HG03460 (cell line): ENCODE measurements at regions not wholly inside any gene's neighbourhood (a gene's known extent, or its start where the extent isn't known, plus 50 kb on each side); places are given as distances from the start of the nearest gene placed in this dataset.
A peak's percentile ranks its signal among the peaks of the same experiment; 100 is the strongest.

Source experiments
- ATAC-seq: cut with Tn5 transposase; IDR thresholded peaks from one replicate; pipeline ENCODE4 v1.9.1; 2021; ENCODE audit not compliant: unreplicated experiment

DNA sequence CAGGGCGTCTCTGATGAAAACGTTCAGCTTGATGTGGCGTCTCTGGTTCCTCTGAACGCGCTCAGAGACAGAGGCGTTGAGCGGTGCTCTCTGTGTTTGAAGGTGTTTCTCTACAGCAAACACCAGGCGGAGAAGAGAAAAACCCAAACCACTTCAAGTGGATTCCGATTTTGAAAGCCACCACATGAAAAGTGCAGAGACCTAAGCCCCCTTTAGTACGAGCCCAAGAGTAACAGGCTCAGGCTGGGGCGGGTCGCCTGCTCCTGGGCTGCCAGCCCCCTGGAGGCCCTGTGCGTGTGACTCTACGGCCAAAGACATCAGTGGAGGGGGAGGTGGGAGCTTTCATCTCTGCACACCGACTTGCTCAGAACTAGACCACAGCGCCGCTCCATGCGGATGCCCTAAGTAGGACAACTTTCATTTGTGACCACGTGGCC lies 328.4 kb downstream of the MAF start:
- ATAC-seq, result no peak

GRCh38 chr16:79271583-79271982 lies 329.0 kb downstream of the MAF start:
- ATAC-seq, result no peak

DNA sequence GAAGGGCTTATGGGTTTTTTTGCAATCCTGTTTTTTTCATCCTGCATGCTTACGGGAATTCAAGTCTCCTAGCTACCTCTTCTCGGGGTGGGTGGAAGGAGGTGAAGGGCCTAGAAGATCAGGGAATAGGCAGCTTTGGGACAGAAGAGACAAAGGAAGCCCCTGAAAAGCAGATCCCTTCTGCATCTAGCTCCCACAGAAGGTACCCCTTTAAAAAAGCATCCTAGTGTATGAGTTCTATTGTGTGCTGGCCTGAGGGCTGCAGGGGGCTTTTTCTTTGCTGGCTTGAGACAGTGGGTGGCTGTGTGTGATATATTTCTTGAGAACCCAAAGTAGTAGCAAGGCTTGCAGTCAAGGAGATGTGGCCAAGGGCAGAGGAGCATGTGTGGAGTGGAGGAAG lies 330.5 kb downstream of the MAF start:
- ATAC-seq, result no peak

GRCh38 chr16:79269211-79269863 lies 331.2 kb downstream of the MAF start:
- ATAC-seq, result peak; percentile 98

DNA sequence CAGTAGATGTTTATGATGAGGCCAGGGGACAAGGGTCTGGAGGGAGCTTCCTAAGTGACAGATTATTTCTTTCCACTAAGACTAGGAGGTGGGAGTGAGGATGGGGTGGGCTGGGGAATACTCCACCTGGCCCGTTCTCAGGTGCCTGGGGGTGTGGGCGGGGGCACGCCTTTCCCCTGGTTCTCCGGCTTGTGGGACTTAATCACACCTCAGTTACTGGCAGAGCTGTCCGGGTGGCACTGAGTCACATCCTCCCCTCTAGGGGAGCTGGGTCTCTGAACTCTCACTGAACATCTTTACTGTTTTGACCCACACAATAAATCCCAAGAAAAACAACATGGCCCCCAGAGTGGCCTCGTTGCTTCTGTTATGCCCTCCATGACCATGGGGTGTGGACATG lies 332.8 kb downstream of the MAF start:
- ATAC-seq, result no peak

DNA sequence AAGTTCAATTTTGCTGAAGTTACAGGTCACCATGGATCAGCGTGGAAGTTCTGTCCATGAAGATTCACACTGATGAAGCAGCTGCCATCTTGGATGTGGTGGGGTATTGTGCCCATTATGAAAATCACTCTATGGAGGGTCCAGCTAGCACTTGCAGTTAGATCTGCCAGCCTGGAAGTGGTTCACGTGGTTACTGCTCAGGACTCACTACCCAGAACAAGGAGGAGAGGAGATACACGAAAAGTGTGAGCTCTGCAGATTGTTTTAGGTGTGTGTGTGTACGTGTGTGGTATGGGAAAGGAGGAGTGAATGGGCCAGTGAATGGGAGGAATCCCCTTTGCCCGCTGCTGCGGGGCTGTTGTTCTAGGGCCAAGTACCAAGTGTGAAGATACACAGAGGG lies 333.4 kb downstream of the MAF start:
- no peak for ATAC-seq

- ATAC-seq, result no peak
Measured at GRCh38 chr16:79265701-79266100, 334.8 kb downstream of the MAF start.

DNA sequence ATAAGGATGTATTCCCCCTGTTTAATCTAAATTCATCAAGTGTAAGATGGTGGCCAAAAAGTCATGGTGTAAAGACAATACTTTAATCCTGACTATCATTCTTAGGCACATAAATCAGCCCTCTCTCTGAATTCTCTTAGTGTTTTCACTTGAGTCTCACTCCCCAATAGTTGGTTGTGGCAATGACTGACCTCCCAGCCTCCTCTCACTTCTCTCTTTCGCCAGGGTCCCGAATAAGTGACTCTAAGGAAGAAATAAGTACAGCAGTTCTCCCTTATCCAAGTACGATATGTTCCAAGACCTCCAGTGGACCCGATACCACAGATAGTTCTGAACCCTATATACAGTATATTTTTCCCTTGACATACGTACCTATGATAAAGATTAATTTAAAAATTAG lies 335.3 kb downstream of the MAF start:
- no peak for ATAC-seq

DNA sequence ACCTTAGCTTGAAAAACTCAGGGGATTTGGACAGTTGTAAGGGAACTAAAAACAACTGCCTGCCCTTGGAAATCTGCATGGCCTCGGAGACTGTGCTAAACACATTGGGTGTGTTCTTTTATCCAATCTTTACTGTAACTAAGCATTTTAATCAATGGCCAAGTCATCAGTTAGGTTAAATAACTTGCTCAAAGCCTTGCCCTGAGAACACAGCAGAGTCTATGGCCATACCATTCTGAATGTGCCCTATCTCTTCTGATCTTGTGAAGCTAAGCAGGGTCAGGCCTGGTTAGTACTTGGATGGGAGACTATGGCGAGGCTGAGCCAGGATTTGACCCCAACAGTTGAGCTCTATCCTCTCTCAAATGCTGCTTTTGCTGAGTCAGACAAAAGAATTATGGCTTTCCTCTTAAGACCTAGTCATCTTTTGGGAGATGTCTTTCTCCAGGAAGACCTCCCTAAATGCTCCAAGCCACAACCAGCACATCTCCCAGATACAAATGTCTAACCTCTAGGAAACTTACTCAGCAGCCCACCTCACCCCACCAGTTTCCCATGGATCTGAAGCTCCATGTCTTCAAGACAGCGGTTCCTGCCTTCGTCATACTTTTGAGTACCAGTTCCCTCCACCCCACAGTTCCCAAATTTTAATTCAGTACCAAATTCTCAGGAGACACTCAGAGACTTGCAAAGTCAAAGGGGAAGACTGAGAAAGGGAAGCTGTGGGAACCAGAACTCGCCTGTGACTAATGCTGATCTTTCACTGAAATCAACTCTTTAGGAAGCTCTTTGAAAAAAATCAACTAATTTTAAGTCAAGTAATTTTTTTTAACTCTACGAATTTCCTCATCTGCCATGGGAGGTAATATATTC lies 336.1 kb downstream of the MAF start:
- ATAC-seq, result no peak

GRCh38 chr16:79263425-79263824 lies 337.1 kb downstream of the MAF start:
- ATAC-seq, result no peak
